ENCODE measurements at regions not wholly inside any gene's neighbourhood (a gene's known extent, or its start where the extent isn't known, plus 50 kb on each side); places are given as distances from the start of the nearest gene placed in this dataset.

- Mint-ChIP-seq H3K27me3 (peaks cover 2% of the 10 kb centered on the region), H3K27ac (no peak overlapping the region), H3K36me3 (no peaks in the 10 kb centered on the region), H3K4me3 (no peak overlapping the region), H3K9me3 (no peaks in the 10 kb centered on the region), H3K4me1 (peaks cover 2% of the 10 kb centered on the region)
- POLR2A ChIA-PET = no interaction called here
- DNase-seq (no peak), ATAC-seq (ENCODE audit: low read depth) (no peak)
Measured at GRCh38 chr3:18011387-18011786, 269.0 kb upstream of the TBC1D5 start.

- Mint-ChIP-seq H3K36me3 (no peaks in the 10 kb centered on the region), H3K4me3 (no peak overlapping the region), H3K27me3 (peaks cover 2% of the 10 kb centered on the region), H3K9me3 (no peaks in the 10 kb centered on the region), H3K4me1 (peaks cover 2% of the 10 kb centered on the region), H3K27ac (no peak overlapping the region)
- ATAC-seq (ENCODE audit: low read depth) (no peak), DNase-seq (no peak)
- POLR2A ChIA-PET = no interaction called here
Measured at GRCh38 chr3:18010001-18010400, 267.6 kb upstream of the TBC1D5 start.

- Mint-ChIP-seq H3K4me3 (no peak overlapping the region), H3K9me3 (no peaks in the 10 kb centered on the region), H3K4me1 (peaks cover 2% of the 10 kb centered on the region), H3K27me3 (peaks cover 2% of the 10 kb centered on the region), H3K27ac (no peak overlapping the region), H3K36me3 (no peaks in the 10 kb centered on the region)
- ATAC-seq (ENCODE audit: low read depth) = no peak
- POLR2A ChIA-PET = no interaction called here
- DNase-seq = no peak
Measured at GRCh38 chr3:18008706-18009368, 266.4 kb upstream of the TBC1D5 start.

- peaks cover 2% of the 10 kb centered on the region for H3K4me1 Mint-ChIP-seq
- H3K9me3 Mint-ChIP-seq = no peaks in the 10 kb centered on the region
- DNase-seq (no peak), ATAC-seq (ENCODE audit: low read depth) (no peak)
- H3K4me3 Mint-ChIP-seq = no peak overlapping the region
- POLR2A ChIA-PET = no interaction called here
- H3K27ac Mint-ChIP-seq = no peak overlapping the region
- H3K36me3 Mint-ChIP-seq = no peaks in the 10 kb centered on the region
- peaks cover 2% of the 10 kb centered on the region for H3K27me3 Mint-ChIP-seq
Measured at GRCh38 chr3:18007980-18008379, 265.5 kb upstream of the TBC1D5 start.

GRCh38 chr3:17995769-17996168 is 253.3 kb upstream of the TBC1D5 start:
- DNase-seq (no peak), ATAC-seq (ENCODE audit: low read depth) (no peak)
- Mint-ChIP-seq H3K27me3 (no peaks in the 10 kb centered on the region), H3K4me1 (no peaks in the 10 kb centered on the region), H3K4me3 (no peak overlapping the region), H3K36me3 (no peaks in the 10 kb centered on the region), H3K9me3 (no peaks in the 10 kb centered on the region), H3K27ac (no peak overlapping the region)
- POLR2A ChIA-PET = no interaction called here

GRCh38 chr3:17994167-17994566 is 251.7 kb upstream of the TBC1D5 start:
- no peaks in the 10 kb centered on the region for H3K9me3 Mint-ChIP-seq
- no peaks in the 10 kb centered on the region for H3K36me3 Mint-ChIP-seq
- no peak overlapping the region for H3K27ac Mint-ChIP-seq
- ATAC-seq (ENCODE audit: low read depth) (no peak), DNase-seq (no peak)
- no peaks in the 10 kb centered on the region for H3K4me1 Mint-ChIP-seq
- H3K4me3 Mint-ChIP-seq = no peak overlapping the region
- POLR2A ChIA-PET = no interaction called here
- H3K27me3 Mint-ChIP-seq = no peaks in the 10 kb centered on the region

GRCh38 chr3:17990390-17990789 is 248.0 kb upstream of the TBC1D5 start:
- H3K36me3 Mint-ChIP-seq = peaks cover 3% of the 10 kb centered on the region
- H3K4me1 Mint-ChIP-seq = peaks cover 3% of the 10 kb centered on the region
- H3K27ac Mint-ChIP-seq = no peak overlapping the region
- ATAC-seq (ENCODE audit: low read depth) = no peak
- POLR2A ChIA-PET = no interaction called here
- H3K27me3 Mint-ChIP-seq = peaks cover 2% of the 10 kb centered on the region
- H3K4me3 Mint-ChIP-seq = no peak overlapping the region
- DNase-seq = no peak
- no peaks in the 10 kb centered on the region for H3K9me3 Mint-ChIP-seq

- H3K36me3 Mint-ChIP-seq = peaks cover 3% of the 10 kb centered on the region
- H3K4me3 Mint-ChIP-seq = no peak overlapping the region
- peaks cover 6% of the 10 kb centered on the region for H3K27me3 Mint-ChIP-seq
- POLR2A ChIA-PET = no interaction called here
- DNase-seq (no peak), ATAC-seq (ENCODE audit: low read depth) (no peak)
- no peaks in the 10 kb centered on the region for H3K9me3 Mint-ChIP-seq
- no peak overlapping the region for H3K27ac Mint-ChIP-seq
- peaks cover 6% of the 10 kb centered on the region for H3K4me1 Mint-ChIP-seq
Measured at GRCh38 chr3:17986348-17986816, 244.0 kb upstream of the TBC1D5 start.

GRCh38 chr3:17985658-17986347 is 243.4 kb upstream of the TBC1D5 start:
- Mint-ChIP-seq H3K4me3 (no peak overlapping the region), H3K36me3 (peaks cover 3% of the 10 kb centered on the region), H3K4me1 (peaks cover 6% of the 10 kb centered on the region), H3K9me3 (no peaks in the 10 kb centered on the region), H3K27ac (no peak overlapping the region), H3K27me3 (peaks cover 11% of the 10 kb centered on the region)
- DNase-seq = no peak
- no peak for ATAC-seq (ENCODE audit: low read depth)
- POLR2A ChIA-PET = no interaction called here

- POLR2A ChIA-PET = no interaction called here
Measured at GRCh38 chr3:17983106-17983505, 240.7 kb upstream of the TBC1D5 start.

GRCh38 chr3:17982211-17982880 is 239.9 kb upstream of the TBC1D5 start:
- DNase-seq (no peak), ATAC-seq (ENCODE audit: low read depth) (no peak)
- peaks cover 16% of the 10 kb centered on the region for H3K27me3 Mint-ChIP-seq
- H3K9me3 Mint-ChIP-seq = no peaks in the 10 kb centered on the region
- peaks cover under 1% of the 10 kb centered on the region for H3K36me3 Mint-ChIP-seq
- POLR2A ChIA-PET = no interaction called here
- H3K4me1 Mint-ChIP-seq = peaks cover 4% of the 10 kb centered on the region
- H3K27ac Mint-ChIP-seq = no peak overlapping the region
- no peak overlapping the region for H3K4me3 Mint-ChIP-seq

More at GRCh38 chr3:17983106-17983505, 240.7 kb upstream of the TBC1D5 start:
- Mint-ChIP-seq H3K9me3 (no peaks in the 10 kb centered on the region), H3K27me3 (peaks cover 18% of the 10 kb centered on the region), H3K4me3 (no peak overlapping the region), H3K27ac (no peak overlapping the region), H3K36me3 (peaks cover 3% of the 10 kb centered on the region), H3K4me1 (peaks cover 6% of the 10 kb centered on the region)
- no peak for DNase-seq
- ATAC-seq (ENCODE audit: low read depth) = no peak

GRCh38 chr3:17980863-17981262 is 238.4 kb upstream of the TBC1D5 start:
- POLR2A ChIA-PET = no interaction called here
- Mint-ChIP-seq H3K4me1 (peaks cover 4% of the 10 kb centered on the region), H3K27ac (no peak overlapping the region), H3K4me3 (no peak overlapping the region), H3K27me3 (peaks cover 16% of the 10 kb centered on the region), H3K36me3 (no peaks in the 10 kb centered on the region), H3K9me3 (no peaks in the 10 kb centered on the region)
- ATAC-seq (ENCODE audit: low read depth) (no peak), DNase-seq (no peak)

GRCh38 chr3:17979911-17980310 is 237.5 kb upstream of the TBC1D5 start:
- Mint-ChIP-seq H3K27ac (no peak overlapping the region), H3K36me3 (no peaks in the 10 kb centered on the region), H3K27me3 (peaks cover 16% of the 10 kb centered on the region), H3K4me3 (no peak overlapping the region), H3K9me3 (no peaks in the 10 kb centered on the region), H3K4me1 (peaks cover 4% of the 10 kb centered on the region)
- POLR2A ChIA-PET = no interaction called here
- DNase-seq (no peak), ATAC-seq (ENCODE audit: low read depth) (no peak)

- peaks cover 4% of the 10 kb centered on the region for H3K4me1 Mint-ChIP-seq
- H3K27me3 Mint-ChIP-seq = peaks cover 16% of the 10 kb centered on the region
- H3K36me3 Mint-ChIP-seq = no peaks in the 10 kb centered on the region
- ATAC-seq (ENCODE audit: low read depth) = no peak
- POLR2A ChIA-PET = no interaction called here
- no peak overlapping the region for H3K27ac Mint-ChIP-seq
- H3K9me3 Mint-ChIP-seq = no peaks in the 10 kb centered on the region
- DNase-seq = no peak
- H3K4me3 Mint-ChIP-seq = no peak overlapping the region
Measured at GRCh38 chr3:17979252-17979651, 236.8 kb upstream of the TBC1D5 start.

Data from activated naive CD8-positive, alpha-beta T cell treated with anti-CD3 and anti-CD28 coated beads, Interleukin-2, amount 10 ng/mL, durations not matched to agents 7 days and 5 days (primary cell).